ENCODE measurements at regions not wholly inside any gene's neighbourhood (a gene's known extent, or its start where the extent isn't known, plus 50 kb on each side); places are given as distances from the start of the nearest gene placed in this dataset.

GRCh38 chr1:90356991-90357390, 360.1 kb downstream of the BARHL2 start:
- Histone ChIP-seq H3K4me1 (no peaks in the 10 kb centered on the region), H3K27me3 (peaks cover 0 to 6% (median 0%) of the 10 kb centered on the region in 3 donors), H3K9me3 (no peaks in the 10 kb centered on the region), H3K27ac (no peak overlapping the region), H3K36me3 (no peaks in the 10 kb centered on the region), H3K4me3 (no peak overlapping the region)
- intact Hi-C loops (cut with DNase I): no loop called here
- DNase-seq: no peak
- TF ChIP-seq POLR2A (IDR thresholded peaks at IDR 0.05) (no peak), CTCF (IDR thresholded peaks at IDR 0.05) (no peak), POLR2AphosphoS5 (IDR thresholded peaks at IDR 0.05) (no peak), EP300 (IDR thresholded peaks at IDR 0.05) (no peak)
- WGBS, 2 donors: 76 to 88% methylated on average over 4 of the region's 4 CpGs

- H3K27ac ChIP-seq: no peak overlapping the region
- intact Hi-C loops (cut with DNase I): no loop called here
- no peak for DNase-seq
- H3K4me3 ChIP-seq: no peak overlapping the region
- TF ChIP-seq EP300 (IDR thresholded peaks at IDR 0.05) (no peak), CTCF (IDR thresholded peaks at IDR 0.05) (no peak), POLR2AphosphoS5 (IDR thresholded peaks at IDR 0.05) (no peak), POLR2A (IDR thresholded peaks at IDR 0.05) (no peak)
- H3K9me3 ChIP-seq: no peaks in the 10 kb centered on the region
- peaks cover 0 to 6% (median 0%) of the 10 kb centered on the region in 3 donors for H3K27me3 ChIP-seq
- WGBS, 2 donors: 85 to 92% methylated on average over 3 of the region's 3 CpGs
- H3K4me1 ChIP-seq: no peaks in the 10 kb centered on the region
- H3K36me3 ChIP-seq: no peaks in the 10 kb centered on the region
Observed at GRCh38 chr1:90356101-90356500, 361.0 kb downstream of the BARHL2 start.

GRCh38 chr1:90354704-90355103, 359.8 kb downstream of the ZNF326 start:
- TF ChIP-seq POLR2A (IDR thresholded peaks at IDR 0.05) (no peak), POLR2AphosphoS5 (IDR thresholded peaks at IDR 0.05) (no peak), CTCF (IDR thresholded peaks at IDR 0.05) (no peak), EP300 (IDR thresholded peaks at IDR 0.05) (no peak)
- no peak overlapping the region for H3K27ac ChIP-seq
- no peaks in the 10 kb centered on the region for H3K36me3 ChIP-seq
- no peaks in the 10 kb centered on the region for H3K9me3 ChIP-seq
- intact Hi-C loops (cut with DNase I): no loop called here
- H3K27me3 ChIP-seq: peaks cover 0 to 6% (median 0%) of the 10 kb centered on the region in 3 donors
- H3K4me1 ChIP-seq: no peaks in the 10 kb centered on the region
- 72 to 76% methylated on average over 2 of the region's 2 CpGs for WGBS, 2 donors
- no peak overlapping the region for H3K4me3 ChIP-seq
- no peak for DNase-seq

DNA sequence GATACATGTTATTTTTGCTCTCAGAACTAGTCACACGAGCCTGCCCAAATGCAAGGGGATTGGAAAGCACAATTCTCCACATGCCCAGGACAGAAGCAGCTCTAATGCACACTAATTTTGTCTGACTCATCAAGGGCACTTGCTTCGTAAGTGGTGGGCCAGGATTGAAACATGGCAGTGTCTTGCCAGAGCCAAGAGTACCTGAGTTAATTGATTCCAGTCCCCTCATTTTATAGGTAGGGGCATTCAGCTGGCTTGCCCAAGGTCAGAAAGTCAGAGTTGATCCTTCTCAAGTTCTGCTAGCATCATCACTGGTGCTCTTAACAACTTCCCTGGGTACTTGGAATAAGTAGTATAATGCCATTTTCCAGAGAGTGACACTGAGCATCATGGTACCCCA, 356.1 kb downstream of the ZNF326 start:
- Histone ChIP-seq H3K4me1 (no peaks in the 10 kb centered on the region), H3K27me3 (peaks cover 0 to 6% (median 0%) of the 10 kb centered on the region in 3 donors), H3K27ac (no peak overlapping the region), H3K36me3 (no peaks in the 10 kb centered on the region), H3K9me3 (peaks cover 0 to 7% (median 1%) of the 10 kb centered on the region in 4 donors), H3K4me3 (no peak overlapping the region)
- intact Hi-C loops (cut with DNase I): no loop called here
- WGBS, 2 donors: 42 to 67% methylated on average over 2 of the region's 2 CpGs
- TF ChIP-seq EP300 (IDR thresholded peaks at IDR 0.05) (no peak), POLR2AphosphoS5 (IDR thresholded peaks at IDR 0.05) (no peak), CTCF (IDR thresholded peaks at IDR 0.05) (no peak), POLR2A (IDR thresholded peaks at IDR 0.05) (no peak)
- DNase-seq: no peak

DNA sequence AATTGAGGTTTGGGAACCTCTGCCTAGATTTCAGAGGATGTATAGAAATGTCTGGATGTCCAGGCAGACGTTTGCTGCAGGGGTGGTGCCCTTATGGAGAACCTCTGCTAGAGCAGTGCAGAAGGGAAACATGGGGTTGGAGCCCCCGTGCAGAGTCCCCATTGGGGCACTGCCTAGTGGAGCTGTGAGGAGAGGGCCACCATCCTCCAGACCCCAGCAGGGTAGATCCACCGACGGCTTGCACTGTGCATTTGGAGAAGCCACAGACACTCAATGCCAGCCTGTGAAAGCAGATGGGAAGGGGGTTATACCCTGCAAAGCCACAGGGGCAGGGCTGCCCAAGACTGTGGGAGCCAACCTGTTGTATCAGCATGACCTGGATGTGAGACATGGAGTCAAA, 354.6 kb downstream of the ZNF326 start:
- H3K4me1 ChIP-seq: no peaks in the 10 kb centered on the region
- peaks cover 0 to 7% (median 1%) of the 10 kb centered on the region in 4 donors for H3K9me3 ChIP-seq
- intact Hi-C loops (cut with DNase I): no loop called here
- no peaks in the 10 kb centered on the region for H3K36me3 ChIP-seq
- H3K27ac ChIP-seq: no peak overlapping the region
- peaks cover 0 to 6% (median 0%) of the 10 kb centered on the region in 3 donors for H3K27me3 ChIP-seq
- no peak overlapping the region for H3K4me3 ChIP-seq
- no peak for TF ChIP-seq EP300 (IDR thresholded peaks at IDR 0.05)
- TF ChIP-seq POLR2AphosphoS5 (IDR thresholded peaks at IDR 0.05): no peak
- no peak for TF ChIP-seq CTCF (IDR thresholded peaks at IDR 0.05)
- no peak for TF ChIP-seq POLR2A (IDR thresholded peaks at IDR 0.05)
- WGBS, 2 donors: 87 to 93% methylated on average over 4 of the region's 4 CpGs
- no peak for DNase-seq

Data from sigmoid colon (tissue), 6 donors.